PFSK-1 (cell line): ENCODE measurements at regions not wholly inside any gene's neighbourhood (a gene's known extent, or its start where the extent isn't known, plus 50 kb on each side); places are given as distances from the start of the nearest gene placed in this dataset.

Experiments used
- FOXP2 ChIP-seq: optimal IDR thresholded peaks from 2 replicates; pipeline ENCODE3; 2011; ENCODE audit warnings: borderline replicate concordance, control low read depth, inconsistent platforms; ENCODE audit not compliant: insufficient read depth; ENCODE audit errors: extremely low read length, extremely low read depth
- POLR2AphosphoS5 ChIP-seq: IDR thresholded peaks from 2 replicates; pipeline ENCODE4 v1.6.1; 2012; ENCODE audit warnings: low read depth, mild to moderate bottlenecking, control low read depth, low read length, moderate library complexity
- REST ChIP-seq, 2 experiments: IDR thresholded peaks; 2 replicates each; pipeline versions ENCODE4 v1.6.1 to v1.8.0; 2011 to 2012; ENCODE audit warnings: low read depth in 2 of 2, low read length in 2 of 2, control low read depth in 1 of 2, inconsistent platforms in 1 of 2, mild to moderate bottlenecking in 1 of 2, moderate library complexity in 1 of 2; ENCODE audit not compliant: insufficient read depth in 1 of 2
- SIN3A ChIP-seq: IDR thresholded peaks from 2 replicates; pipeline ENCODE4 v1.6.1; 2012; ENCODE audit warnings: mild to moderate bottlenecking, low read length, moderate library complexity, borderline replicate concordance; ENCODE audit not compliant: insufficient read depth
- TAF1 ChIP-seq: IDR thresholded peaks from 2 replicates; pipeline ENCODE4 v1.6.1; 2012; ENCODE audit warnings: low read length, control low read depth, borderline replicate concordance; ENCODE audit not compliant: insufficient read depth

GRCh38 chr10:118516716-118517115 is 78.7 kb downstream of the PRLHR start:
- TF ChIP-seq POLR2AphosphoS5 (no peak), TAF1 (no peak), SIN3A (no peak), REST (IDR thresholded peaks at IDR 0.05; ENCODE audit: insufficient read depth in 1 of 2, low read depth in 2 of 2, low read length in 2 of 2) (no peak), FOXP2 (no peak)

- TF ChIP-seq SIN3A (no peak), POLR2AphosphoS5 (no peak), REST (IDR thresholded peaks at IDR 0.05; ENCODE audit: insufficient read depth in 1 of 2, low read depth in 2 of 2, low read length in 2 of 2) (no peak), FOXP2 (no peak), TAF1 (no peak)
Measured at GRCh38 chr10:118513174-118513573, 82.3 kb downstream of the PRLHR start.

- TF ChIP-seq REST (IDR thresholded peaks at IDR 0.05; ENCODE audit: insufficient read depth in 1 of 2, low read depth in 2 of 2, low read length in 2 of 2), result no peak
- no peak for TF ChIP-seq SIN3A
- TF ChIP-seq TAF1, result no peak
- TF ChIP-seq POLR2AphosphoS5, result no peak
- TF ChIP-seq FOXP2, result no peak
Measured at GRCh38 chr10:118511711-118512110, 83.7 kb downstream of the PRLHR start.

GRCh38 chr10:118508863-118509262 is 86.6 kb downstream of the PRLHR start:
- TF ChIP-seq FOXP2, result no peak
- no peak for TF ChIP-seq POLR2AphosphoS5
- no peak for TF ChIP-seq REST (IDR thresholded peaks at IDR 0.05; ENCODE audit: insufficient read depth in 1 of 2, low read depth in 2 of 2, low read length in 2 of 2)
- TF ChIP-seq TAF1, result no peak
- no peak for TF ChIP-seq SIN3A

- TF ChIP-seq POLR2AphosphoS5 (no peak), TAF1 (no peak), FOXP2 (no peak), REST (IDR thresholded peaks at IDR 0.05; ENCODE audit: insufficient read depth in 1 of 2, low read depth in 2 of 2, low read length in 2 of 2) (no peak), SIN3A (no peak)
Measured at GRCh38 chr10:118508355-118508754, 87.1 kb downstream of the PRLHR start.
